ENCODE measurements at regions not wholly inside any gene's neighbourhood (a gene's known extent, or its start where the extent isn't known, plus 50 kb on each side); places are given as distances from the start of the nearest gene placed in this dataset.

- no peak overlapping the region for H3K27ac ChIP-seq (ENCODE audit: low read depth in 1 of 2, low read length in 2 of 2)
- no peaks in the 10 kb centered on the region for H3K9me3 ChIP-seq (ENCODE audit: control insufficient read depth in 4 of 4, low read length in 3 of 4)
- H3K27me3 ChIP-seq (ENCODE audit: control insufficient read depth in 4 of 4, insufficient read depth in 4 of 4, low read length in 3 of 4) = no peaks in the 10 kb centered on the region
- DNase-seq (ENCODE audit: low spot score) = no peak
- TF ChIP-seq SP1 (IDR thresholded peaks at IDR 0.05) (no peak), EGR1 (IDR thresholded peaks at IDR 0.05; ENCODE audit: low read depth in 2 of 2) (no peak), FOXA1 (IDR thresholded peaks at IDR 0.05) (no peak), GABPA (IDR thresholded peaks at IDR 0.05 in 1 of 2, conservative IDR thresholded peaks at IDR 0.05 in 1 of 2) (no peak), YY1 (IDR thresholded peaks at IDR 0.05) (no peak), TAF1 (conservative IDR thresholded peaks at IDR 0.05) (no peak), JUND (IDR thresholded peaks at IDR 0.05) (no peak), FOXA2 (IDR thresholded peaks at IDR 0.05) (no peak), CTCF (IDR thresholded peaks at IDR 0.05; ENCODE audit: low read depth, low read length, missing input control) (no peak), RXRA (IDR thresholded peaks at IDR 0.05) (no peak), RAD21 (IDR thresholded peaks at IDR 0.05) (no peak)
- TF ChIP-seq, protein P1, sequence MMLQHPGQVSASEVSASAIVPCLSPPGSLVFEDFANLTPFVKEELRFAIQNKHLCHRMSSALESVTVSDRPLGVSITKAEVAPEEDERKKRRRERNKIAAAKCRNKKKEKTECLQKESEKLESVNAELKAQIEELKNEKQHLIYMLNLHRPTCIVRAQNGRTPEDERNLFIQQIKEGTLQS (IDR thresholded peaks at IDR 0.05) = no peak
- TF ChIP-seq, protein P2, sequence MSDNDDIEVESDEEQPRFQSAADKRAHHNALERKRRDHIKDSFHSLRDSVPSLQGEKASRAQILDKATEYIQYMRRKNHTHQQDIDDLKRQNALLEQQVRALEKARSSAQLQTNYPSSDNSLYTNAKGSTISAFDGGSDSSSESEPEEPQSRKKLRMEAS (IDR thresholded peaks at IDR 0.05) = no peak
- TF ChIP-seq, protein P3, sequence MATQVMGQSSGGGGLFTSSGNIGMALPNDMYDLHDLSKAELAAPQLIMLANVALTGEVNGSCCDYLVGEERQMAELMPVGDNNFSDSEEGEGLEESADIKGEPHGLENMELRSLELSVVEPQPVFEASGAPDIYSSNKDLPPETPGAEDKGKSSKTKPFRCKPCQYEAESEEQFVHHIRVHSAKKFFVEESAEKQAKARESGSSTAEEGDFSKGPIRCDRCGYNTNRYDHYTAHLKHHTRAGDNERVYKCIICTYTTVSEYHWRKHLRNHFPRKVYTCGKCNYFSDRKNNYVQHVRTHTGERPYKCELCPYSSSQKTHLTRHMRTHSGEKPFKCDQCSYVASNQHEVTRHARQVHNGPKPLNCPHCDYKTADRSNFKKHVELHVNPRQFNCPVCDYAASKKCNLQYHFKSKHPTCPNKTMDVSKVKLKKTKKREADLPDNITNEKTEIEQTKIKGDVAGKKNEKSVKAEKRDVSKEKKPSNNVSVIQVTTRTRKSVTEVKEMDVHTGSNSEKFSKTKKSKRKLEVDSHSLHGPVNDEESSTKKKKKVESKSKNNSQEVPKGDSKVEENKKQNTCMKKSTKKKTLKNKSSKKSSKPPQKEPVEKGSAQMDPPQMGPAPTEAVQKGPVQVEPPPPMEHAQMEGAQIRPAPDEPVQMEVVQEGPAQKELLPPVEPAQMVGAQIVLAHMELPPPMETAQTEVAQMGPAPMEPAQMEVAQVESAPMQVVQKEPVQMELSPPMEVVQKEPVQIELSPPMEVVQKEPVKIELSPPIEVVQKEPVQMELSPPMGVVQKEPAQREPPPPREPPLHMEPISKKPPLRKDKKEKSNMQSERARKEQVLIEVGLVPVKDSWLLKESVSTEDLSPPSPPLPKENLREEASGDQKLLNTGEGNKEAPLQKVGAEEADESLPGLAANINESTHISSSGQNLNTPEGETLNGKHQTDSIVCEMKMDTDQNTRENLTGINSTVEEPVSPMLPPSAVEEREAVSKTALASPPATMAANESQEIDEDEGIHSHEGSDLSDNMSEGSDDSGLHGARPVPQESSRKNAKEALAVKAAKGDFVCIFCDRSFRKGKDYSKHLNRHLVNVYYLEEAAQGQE (IDR thresholded peaks at IDR 0.05) = no peak
- TF ChIP-seq, protein P4, sequence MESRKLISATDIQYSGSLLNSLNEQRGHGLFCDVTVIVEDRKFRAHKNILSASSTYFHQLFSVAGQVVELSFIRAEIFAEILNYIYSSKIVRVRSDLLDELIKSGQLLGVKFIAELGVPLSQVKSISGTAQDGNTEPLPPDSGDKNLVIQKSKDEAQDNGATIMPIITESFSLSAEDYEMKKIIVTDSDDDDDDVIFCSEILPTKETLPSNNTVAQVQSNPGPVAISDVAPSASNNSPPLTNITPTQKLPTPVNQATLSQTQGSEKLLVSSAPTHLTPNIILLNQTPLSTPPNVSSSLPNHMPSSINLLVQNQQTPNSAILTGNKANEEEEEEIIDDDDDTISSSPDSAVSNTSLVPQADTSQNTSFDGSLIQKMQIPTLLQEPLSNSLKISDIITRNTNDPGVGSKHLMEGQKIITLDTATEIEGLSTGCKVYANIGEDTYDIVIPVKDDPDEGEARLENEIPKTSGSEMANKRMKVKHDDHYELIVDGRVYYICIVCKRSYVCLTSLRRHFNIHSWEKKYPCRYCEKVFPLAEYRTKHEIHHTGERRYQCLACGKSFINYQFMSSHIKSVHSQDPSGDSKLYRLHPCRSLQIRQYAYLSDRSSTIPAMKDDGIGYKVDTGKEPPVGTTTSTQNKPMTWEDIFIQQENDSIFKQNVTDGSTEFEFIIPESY (IDR thresholded peaks at IDR 0.05) = no peak
- H3K4me3 ChIP-seq (ENCODE audit: low read depth in 1 of 3, low read length in 3 of 3) = no peak overlapping the region
- H3K36me3 ChIP-seq (ENCODE audit: control insufficient read depth in 4 of 4, insufficient read depth in 3 of 4, low read depth in 1 of 4, low read length in 3 of 4) = no peaks in the 10 kb centered on the region
- H3K4me1 ChIP-seq (ENCODE audit: control insufficient read depth in 4 of 4, insufficient read depth in 4 of 4, low read length in 3 of 4) = no peaks in the 10 kb centered on the region
- H3K9ac ChIP-seq (ENCODE audit: low read depth in 1 of 2, low read length in 2 of 2) = no peak overlapping the region
- WGBS = 82% methylated on average over 4 of the region's 4 CpGs
Observed at GRCh38 chr13:56700324-56700723, 440.4 kb upstream of the PRR20A start.

- Histone ChIP-seq H3K9ac (ENCODE audit: low read depth in 1 of 2, low read length in 2 of 2) (no peak overlapping the region), H3K27ac (ENCODE audit: low read depth in 1 of 2, low read length in 2 of 2) (no peak overlapping the region), H3K4me1 (ENCODE audit: control insufficient read depth in 4 of 4, insufficient read depth in 4 of 4, low read length in 3 of 4) (no peaks in the 10 kb centered on the region), H3K27me3 (ENCODE audit: control insufficient read depth in 4 of 4, insufficient read depth in 4 of 4, low read length in 3 of 4) (no peaks in the 10 kb centered on the region), H3K36me3 (ENCODE audit: control insufficient read depth in 4 of 4, insufficient read depth in 3 of 4, low read depth in 1 of 4, low read length in 3 of 4) (no peaks in the 10 kb centered on the region), H3K9me3 (ENCODE audit: control insufficient read depth in 4 of 4, low read length in 3 of 4) (no peaks in the 10 kb centered on the region), H3K4me3 (ENCODE audit: low read depth in 1 of 3, low read length in 3 of 3) (no peak overlapping the region)
- no peak for DNase-seq (ENCODE audit: low spot score)
- TF ChIP-seq FOXA1 (IDR thresholded peaks at IDR 0.05) (no peak), HNF4G (IDR thresholded peaks at IDR 0.05) (no peak), HNF4A (conservative IDR thresholded peaks at IDR 0.05) (no peak), JUND (IDR thresholded peaks at IDR 0.05) (no peak), CTCF (IDR thresholded peaks at IDR 0.05; ENCODE audit: low read depth, low read length, missing input control) (no peak), GABPA (IDR thresholded peaks at IDR 0.05 in 1 of 2, conservative IDR thresholded peaks at IDR 0.05 in 1 of 2) (no peak)
- TF ChIP-seq, protein P4 (IDR thresholded peaks at IDR 0.05) = no peak
- 48% methylated on average over 2 of the region's 2 CpGs for WGBS
Observed at GRCh38 chr13:56706485-56706884, 434.2 kb upstream of the PRR20A start.
